HS-27A (cell line): ENCODE measurements at regions not wholly inside any gene's neighbourhood (a gene's known extent, or its start where the extent isn't known, plus 50 kb on each side); places are given as distances from the start of the nearest gene placed in this dataset.

Experiments used
- DNase-seq: peaks from one replicate; pipeline ENCODE4 v3.0.0-alpha.2; 2012; ENCODE audit warnings: low read depth, missing footprints

DNA sequence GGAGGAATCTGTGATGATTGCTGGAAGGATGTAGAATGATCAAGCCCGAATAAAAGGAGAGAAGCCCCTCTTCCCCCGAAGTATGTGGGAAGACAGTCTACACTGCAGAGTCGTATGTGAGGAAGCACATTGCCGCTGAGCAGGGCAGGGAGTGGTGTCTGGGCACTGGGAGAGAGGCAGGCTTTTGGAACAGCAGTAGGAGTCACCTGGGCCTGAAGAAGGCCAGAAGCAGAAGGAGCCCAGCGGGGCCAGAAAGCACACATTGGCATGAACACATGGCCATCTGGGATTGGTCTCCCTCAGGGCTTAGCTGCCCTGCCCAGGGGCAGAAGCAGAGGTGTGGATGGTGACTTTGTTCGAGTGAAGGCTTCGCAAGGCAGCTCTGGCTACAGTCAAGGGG, 162.8 kb downstream of the ERCC6L2 start:
- DNase-seq: no peak

DNA sequence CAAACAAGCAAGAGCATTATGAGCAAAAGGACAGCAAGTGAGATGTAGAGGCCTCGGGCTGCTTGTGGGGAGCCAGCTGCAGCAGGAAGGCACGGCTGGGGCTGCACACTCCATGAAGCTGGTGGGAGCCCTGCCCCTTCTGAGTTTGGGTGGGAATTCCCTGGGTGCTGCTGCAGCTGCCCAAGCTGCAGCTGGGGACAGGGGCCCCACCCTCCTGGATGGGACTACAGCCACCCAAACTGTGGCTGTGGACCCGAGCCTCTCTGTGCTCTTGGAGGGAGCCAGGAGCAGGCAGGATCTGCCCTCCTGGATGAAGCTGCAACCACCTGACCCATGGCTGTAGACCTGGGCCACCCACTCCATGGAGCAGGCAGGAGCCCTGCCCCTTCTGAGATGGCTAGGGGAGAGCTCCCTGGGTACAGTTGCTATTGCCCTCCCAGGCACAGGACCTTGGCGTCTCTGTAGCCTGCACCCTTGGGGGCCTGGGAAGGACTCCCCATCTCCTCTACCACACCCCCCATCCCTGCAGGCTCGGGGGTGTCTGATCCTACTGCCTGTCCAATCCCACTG, 159.1 kb downstream of the ERCC6L2 start:
- DNase-seq: no peak

DNA sequence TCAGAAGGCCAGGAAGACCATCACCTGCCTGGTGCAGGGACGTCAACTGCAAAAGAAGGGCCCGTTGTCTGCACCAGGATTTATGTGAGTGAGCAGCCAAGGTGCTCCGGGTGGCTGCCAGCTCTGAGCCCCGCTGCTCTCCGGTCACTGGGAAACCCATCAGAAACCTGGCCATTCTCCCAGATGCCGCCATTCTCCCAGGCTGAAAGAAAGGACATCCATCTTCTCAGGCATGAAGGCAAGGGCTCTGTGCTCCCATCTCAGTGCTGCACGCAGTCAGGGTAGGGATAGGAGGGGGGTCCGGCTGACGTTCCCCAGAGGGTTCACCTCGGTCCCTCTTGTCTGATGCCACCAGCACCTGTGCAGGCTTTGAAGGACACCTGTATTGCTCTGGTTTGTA, 158.4 kb downstream of the ERCC6L2 start:
- DNase-seq: no peak

DNA sequence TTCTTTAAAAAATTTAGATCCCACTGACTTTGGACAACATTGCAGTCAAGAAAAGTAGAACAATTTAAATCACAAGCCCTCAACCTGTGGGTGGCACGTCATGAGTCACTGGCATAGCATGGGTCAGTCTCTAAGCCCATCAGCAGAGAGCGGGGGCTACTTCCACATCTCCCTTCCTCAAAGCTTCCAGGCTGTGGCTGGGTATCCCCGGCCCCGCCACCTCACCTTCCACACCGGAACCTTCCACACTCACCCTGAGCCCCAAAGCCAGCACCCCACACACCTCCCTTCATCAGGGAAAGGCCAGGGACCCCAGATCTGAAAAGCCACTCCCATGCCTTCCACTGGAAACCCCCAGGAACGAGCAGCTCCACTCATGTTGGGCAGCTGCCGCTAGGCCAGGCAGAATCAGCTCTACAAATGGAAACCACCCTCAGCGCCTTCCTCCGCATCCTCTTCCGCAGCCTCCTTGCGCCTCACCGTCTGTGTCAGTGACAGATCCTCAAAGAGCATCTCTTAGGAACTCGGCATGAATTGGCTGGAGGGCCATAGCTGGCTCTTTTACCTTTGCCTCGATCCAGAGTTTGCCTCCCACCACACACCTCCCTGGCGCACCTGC, 156.5 kb downstream of the ERCC6L2 start:
- DNase-seq: no peak

DNA sequence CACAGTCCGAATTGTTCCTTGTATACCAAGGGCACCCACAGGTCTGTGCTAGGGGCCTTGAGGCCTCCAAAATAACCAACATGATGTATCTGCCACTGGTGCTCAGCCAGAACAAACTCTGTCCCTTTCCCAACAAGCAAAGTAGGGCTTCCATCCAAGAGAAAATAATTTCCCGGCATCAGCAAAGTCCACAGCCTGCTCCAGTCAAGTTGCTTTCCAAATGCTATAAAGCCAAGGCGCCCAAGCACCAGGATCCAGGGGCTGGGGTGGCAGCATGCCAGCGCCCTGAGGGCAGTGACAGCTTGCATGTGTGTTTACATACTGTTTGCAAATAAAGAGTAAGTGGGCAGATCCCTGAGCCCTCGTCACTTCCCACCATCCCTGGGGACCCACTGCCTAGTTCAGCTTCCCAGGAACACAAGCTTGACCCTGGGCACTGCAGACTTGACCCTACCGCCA, 155.9 kb downstream of the ERCC6L2 start:
- no peak for DNase-seq

DNA sequence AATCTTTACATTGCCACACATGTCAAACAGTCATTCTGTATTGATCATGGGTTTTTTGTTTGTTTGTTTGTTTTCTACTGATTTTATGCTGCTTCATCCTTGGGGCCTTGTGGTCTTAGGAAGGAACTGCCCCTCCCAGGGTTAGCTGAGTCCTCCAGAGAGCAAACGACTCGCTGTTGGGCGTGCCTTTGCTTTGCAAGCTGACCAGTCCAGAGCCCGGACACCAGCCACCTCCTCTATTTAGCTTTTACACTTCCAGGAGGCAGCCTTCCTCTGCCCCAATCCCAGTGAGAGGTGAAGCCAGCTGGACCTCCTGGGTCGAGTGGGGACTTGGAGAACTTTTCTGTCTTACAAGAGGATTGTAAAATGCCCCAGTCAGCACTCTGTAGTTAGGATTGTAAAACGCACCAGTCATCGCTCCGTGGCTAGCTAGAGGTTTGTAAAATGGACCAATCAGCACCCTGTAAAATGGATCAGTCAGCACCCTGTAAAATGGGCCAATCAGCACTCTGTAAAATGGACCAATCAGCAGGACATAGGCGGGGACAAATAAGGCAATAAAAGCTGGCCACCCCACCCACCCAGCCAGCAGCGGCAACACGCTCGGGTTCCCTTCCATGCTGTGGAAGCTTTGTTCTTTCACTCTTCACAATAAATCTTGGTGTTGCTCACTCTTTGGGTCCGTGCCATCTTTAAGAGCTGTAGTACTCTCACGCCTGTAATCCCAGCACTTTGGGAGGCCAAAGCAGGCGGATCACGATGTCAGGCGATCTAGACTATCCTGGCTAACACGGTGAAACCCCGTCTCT, 154.4 kb downstream of the ERCC6L2 start:
- no peak for DNase-seq

DNA sequence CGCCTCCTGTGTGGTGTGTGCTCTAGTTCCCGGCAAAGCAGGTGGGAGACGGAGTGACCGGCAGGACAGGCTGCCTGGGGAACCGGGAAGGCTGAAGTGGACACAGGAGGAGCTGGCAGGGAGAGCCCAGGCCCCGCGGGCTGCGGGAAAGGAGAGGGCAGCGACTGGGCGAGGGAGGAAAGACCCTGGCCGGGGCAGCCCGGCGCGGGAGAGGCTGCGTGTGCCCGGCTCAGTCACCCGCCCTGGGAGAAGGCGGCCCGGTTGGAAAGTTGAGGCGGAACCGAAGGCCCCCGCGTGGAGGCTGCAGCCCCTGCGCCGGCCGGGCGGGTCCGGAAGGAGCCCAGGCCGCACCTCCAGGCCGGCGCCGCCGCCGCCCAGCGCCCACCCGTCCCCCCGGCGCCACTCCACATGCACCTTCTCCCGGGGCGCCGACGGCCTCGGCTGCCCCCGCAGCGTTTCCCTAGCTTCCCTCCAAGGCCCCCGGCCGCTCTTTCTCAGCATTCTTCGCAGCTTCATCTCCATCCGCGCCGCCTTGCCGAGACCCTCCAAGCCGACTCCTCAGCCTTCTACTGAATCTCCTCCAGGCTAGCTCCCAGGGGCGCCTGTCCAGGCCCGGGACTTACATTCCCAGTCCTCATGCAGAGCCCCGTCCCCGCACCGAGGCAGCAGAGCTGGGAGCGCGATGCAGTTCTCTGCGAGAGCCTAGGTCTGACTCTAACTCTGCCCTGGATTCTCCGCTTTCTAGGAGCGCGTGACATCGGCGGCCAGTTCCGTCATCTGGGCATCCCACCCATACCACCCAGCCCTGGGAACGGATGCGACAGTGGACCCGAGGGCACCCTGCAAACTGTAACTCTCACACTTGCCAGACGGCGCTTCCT, 152.0 kb downstream of the ERCC6L2 start:
- no peak for DNase-seq

DNA sequence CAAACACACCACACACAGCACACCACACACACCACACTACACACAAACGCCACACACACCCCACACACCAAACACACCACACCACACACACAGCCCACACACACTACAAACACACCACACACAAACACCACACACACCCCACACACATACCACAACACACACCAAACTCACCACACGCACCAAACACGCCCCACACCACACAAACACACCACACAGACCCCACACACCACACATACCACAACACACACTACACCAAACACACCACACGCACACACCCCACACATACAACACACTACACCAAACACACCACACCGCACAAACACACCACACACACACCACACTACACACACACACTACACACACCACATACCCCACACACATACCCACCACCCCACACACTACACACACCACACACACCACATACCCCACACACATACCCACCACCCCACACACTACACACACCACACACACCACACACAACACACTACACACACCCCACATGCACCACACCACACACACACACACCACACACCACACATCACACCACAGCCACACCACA, 151.2 kb downstream of the ERCC6L2 start:
- DNase-seq: no peak

DNA sequence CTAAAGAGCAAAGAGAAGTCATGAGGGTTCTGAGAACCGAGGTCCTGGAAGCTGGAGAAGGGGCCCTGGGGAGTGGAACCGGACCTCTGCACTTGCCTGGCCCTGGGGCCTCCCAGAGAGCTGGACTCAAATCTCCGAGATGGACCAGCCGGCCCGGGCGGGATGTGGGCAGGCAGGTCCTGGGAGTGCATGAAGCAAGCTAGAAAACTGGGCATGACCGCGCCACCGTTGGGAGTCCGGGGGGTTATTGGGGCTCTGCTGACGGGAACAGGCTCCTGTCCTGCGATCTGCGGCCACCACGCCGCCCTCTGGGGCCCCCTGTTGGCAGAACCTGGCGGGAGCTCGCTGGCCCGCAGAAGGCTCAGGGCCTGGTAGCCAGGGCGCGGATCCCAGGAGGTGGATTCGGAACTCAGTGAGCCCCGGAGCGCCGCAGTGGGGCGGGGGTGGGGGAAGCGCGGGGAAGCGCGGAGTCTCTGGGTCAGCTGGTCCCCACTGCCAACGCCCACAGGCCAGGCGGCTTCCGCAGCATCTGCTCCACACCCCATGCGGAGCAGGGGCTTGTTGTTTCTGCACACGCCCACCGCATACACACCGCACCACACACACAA, 150.6 kb downstream of the ERCC6L2 start:
- no peak for DNase-seq

DNA sequence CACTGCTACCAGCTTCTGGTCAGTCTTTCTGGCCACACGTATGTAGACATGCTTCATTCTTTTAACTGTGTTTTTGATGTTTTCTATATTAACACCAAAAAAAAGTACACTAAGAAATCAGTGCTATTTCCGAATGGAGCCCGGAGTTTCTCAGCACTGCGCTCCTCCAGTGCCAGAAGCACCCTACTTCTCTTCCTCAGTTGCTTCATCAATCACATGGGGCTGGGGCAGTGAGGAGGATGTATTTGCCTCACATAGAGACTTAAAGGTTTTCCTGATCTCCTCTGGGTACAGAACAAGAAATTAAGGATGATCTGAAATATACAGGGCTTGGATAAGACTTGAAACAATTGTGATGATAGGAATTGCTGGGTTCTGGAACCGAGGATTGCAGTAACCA, 148.0 kb downstream of the ERCC6L2 start:
- DNase-seq: no peak

DNA sequence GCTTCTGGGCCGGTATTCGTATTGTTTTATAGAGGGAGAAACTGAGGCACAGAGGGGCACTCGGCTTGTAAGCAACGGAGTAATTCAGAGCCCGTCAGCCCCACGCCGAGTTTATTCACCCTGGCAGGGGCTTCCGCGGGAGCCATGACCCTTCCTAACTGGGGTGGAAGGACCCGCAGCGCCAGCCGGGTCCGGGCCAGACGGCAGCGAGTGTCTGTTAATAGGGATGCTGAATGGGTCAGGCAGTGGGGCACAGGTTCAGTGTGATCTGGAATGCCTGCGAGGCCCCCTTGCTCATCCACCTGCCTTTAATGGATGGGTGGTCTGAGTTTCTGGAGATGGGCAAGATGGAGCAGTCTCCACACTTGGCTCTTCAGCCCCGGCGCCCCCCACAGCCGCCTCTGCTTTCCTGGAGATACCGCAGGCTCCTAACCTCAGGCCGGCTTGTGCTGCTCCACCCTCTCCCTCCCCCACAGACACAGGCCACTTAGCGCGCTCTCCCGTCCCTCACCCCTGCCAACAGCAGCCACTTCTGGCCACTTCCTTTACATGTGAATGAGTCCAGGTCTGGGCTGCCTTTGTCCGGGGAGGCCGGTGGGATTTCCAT, 147.1 kb downstream of the ERCC6L2 start:
- DNase-seq: no peak

DNA sequence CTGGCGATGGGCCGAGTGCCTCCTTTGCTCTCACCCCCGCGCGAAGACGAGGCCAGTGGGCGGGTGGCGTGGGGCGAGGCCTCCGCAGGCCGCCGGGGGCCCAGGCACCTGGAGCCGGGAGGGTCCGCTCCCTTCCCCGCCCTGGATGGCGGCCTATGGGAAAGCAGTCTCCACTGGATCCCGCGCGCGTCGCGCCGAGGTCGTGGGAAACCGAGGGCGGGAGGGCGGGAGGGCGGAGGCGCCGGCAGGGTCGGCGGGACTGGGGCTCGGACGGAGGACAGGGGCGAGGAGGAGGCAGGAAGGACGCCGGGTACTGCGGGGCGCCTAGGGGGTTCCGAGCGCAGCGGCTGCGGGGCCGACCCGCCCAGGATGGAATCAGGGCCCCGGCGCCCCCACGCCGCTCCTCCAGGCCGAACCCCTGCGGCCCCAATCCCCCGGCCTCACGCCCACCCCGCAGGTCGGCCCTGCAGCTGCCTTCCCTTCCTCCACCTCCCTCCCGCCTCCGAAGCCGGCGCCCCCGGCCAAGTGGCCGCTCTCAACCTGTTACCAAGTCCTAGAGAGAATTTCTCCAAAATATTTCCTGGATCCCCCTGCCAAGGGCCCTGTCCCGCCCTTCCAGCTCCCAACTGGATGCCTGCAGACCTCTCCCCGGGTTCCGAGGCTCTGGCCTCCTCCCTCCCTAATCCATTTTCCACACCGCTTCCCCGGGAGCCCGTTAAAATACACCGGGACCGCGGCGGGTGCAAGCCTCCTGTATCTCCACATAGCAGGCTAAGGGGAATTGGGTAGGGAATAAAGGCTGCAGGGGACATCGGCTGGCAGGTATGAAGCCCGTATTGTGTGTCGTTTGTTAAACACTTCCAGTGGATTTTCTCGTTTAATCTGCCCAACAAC, 146.3 kb downstream of the ERCC6L2 start:
- no peak for DNase-seq

DNA sequence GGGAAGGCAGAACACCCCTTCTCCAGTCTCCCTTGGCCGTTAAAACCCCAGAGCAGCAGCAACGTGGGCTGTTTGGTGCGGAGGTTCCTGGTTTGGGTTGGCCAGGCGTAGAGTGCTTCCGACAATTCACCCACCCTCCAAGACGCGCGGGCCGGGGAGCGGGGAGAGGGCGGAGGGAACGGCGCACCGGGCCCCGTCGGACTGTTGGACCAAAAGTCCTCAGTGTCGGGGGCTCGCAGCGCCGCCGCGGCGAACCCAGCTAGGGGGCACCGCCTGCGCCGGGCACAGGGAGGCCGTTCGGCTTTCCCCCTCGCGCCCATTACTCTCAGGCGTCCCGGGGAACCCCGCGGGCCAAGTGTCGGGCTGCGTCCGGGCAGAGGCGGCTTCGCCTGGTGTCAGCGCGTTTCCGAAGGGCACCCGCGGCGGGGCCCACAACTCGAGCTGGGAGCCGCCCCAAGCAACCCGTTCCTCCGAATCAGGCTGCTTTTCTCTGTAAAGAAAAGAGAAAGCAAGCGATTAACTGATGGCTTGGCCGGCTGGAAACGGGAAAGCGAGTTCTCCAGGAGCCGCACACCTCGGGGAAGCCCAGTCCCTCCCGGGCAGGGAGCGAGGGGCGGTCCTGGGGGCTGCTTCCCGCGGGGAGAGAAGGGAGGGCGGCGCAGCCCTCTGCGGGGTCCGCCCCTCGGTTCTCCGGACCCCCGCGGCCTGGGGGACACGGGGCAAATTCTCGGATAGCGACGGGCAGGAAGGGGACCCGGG, 145.5 kb downstream of the ERCC6L2 start:
- no peak for DNase-seq

DNA sequence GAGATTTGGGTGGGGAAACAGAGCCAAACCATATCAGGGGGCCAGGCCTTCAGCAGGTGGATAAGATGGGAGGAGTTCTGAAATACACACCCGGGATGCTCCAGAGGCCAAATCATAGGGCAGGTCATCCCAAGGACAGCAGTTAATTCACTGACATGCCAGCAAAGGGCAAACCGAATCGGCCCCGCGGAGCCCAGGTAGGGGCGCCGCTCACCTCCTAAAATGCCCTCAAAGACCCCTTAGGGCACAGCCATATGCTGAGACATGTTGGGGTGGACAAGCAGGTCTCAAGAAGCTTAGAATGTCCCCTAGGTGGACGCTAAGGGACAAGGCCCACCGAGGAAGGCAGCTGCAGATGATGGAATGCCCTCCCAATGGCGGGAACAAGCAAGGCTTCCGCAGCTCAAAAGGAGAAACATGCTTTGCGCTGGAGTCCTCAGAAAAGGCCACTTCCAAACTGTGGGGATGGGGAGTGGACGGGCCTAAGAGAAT, 144.9 kb downstream of the ERCC6L2 start:
- no peak for DNase-seq
